ENCODE measurements at regions not wholly inside any gene's neighbourhood (a gene's known extent, or its start where the extent isn't known, plus 50 kb on each side); places are given as distances from the start of the nearest gene placed in this dataset.
"Not testable (repeated sequence)": the region's sequence is repeated elsewhere in the genome, so short reads cannot be mapped to it uniquely, and the experiment has no call there.

- not testable (repeated sequence) for TF ChIP-seq CTCF (conservative IDR thresholded peaks at IDR 0.05 in 1 of 2, IDR thresholded peaks at IDR 0.05 in 1 of 2; ENCODE audit: extremely low read depth in 1 of 2, insufficient read depth in 1 of 2, low read depth in 1 of 2, low read length in 2 of 2); EZH2 (IDR thresholded peaks at IDR 0.05; ENCODE audit: borderline replicate concordance, low read length)
Observed at GRCh38 chr6:141046496-141046895, 1086.2 kb upstream of the GJE1 start.

All from mammary epithelial cell (primary cell).